HepG2 (cell line): ENCODE measurements at regions not wholly inside any gene's neighbourhood (a gene's known extent, or its start where the extent isn't known, plus 50 kb on each side); places are given as distances from the start of the nearest gene placed in this dataset.

Experiments
- ATAC-seq: fragments of 200-7000 bp; cut with Tn5 transposase; 3 replicates; pipeline ENCODE4 v1.9.1; 2020; ENCODE audit warnings: mild to moderate bottlenecking, moderate library complexity
- BruUV-seq: library from RNA; stranded (reverse); fragments of 400-500 nt; replicated peaks from 2 replicates; lab custom pipeline; 2021; lab: Mats Ljungman, UMichigan
- CTCF ChIA-PET: fragments of 300-600 bp; formaldehyde crosslinking; extraction: SDS; loops from one replicate; lab custom pipeline; 2021; ENCODE audit warnings: low total read pairs, inconsistent platforms, low intra/inter-chr PET ratio; lab: Yijun Ruan, JAX
- POLR2A ChIA-PET: fragments of 350-600 bp; sonication (Branson Sonifier 250); formaldehyde crosslinking; loops from one replicate; lab custom pipeline; 2020; ENCODE audit warnings: antibody characterized with exemption, inconsistent platforms; lab: Yijun Ruan, JAX
- DNase-seq: peaks from one replicate; pipeline ENCODE4 v3.0.0-alpha.2; 2015; ENCODE audit warnings: low spot score
- FAIRE-seq: peaks from 3 replicates; lab custom pipeline; 2011; peaks lifted over from hg19 to GRCh38; lab: Jason Lieb, UNC
- H2AFZ ChIP-seq: one replicate; pipeline ENCODE4 v1.6.1; 2011; ENCODE audit warnings: low read length, inconsistent platforms
- H3K27ac ChIP-seq: fragments of 300-600 bp; 3 replicates; pipeline ENCODE4 v1.8.0; 2011; ENCODE audit warnings: mixed run types, mild to moderate bottlenecking, mixed read lengths, low read length, inconsistent platforms; ENCODE audit not compliant: insufficient read depth; ENCODE audit errors: extremely low read length
- H3K27me3 ChIP-seq, 2 experiments: fragments of 200-600 bp in 1 of 2; 2 replicates in 1 of 2; 3 replicates in 1 of 2; pipeline versions ENCODE4 v1.6.0 to v1.8.0; 2011; ENCODE audit warnings: low read length in 2 of 2, mild to moderate bottlenecking in 2 of 2, moderate library complexity in 2 of 2, inconsistent platforms in 1 of 2; ENCODE audit not compliant: insufficient read depth in 2 of 2, control insufficient read depth in 1 of 2
- H3K36me3 ChIP-seq, 2 experiments: fragments of 200-600 bp in 1 of 2; replicated peaks in 1 of 2; 2 replicates in 1 of 2; 3 replicates in 1 of 2; pipeline versions ENCODE4 v1.5.1 to v1.8.0; 2011; ENCODE audit warnings: low read length in 2 of 2, inconsistent platforms in 1 of 2; ENCODE audit not compliant: insufficient read depth in 2 of 2, control insufficient read depth in 1 of 2
- H3K4me1 ChIP-seq: 2 replicates; pipeline ENCODE4 v1.5.1; 2012; ENCODE audit warnings: low read length, inconsistent platforms; ENCODE audit not compliant: insufficient read depth
- H3K4me2 ChIP-seq: 2 replicates; pipeline ENCODE4 v1.6.0; 2011; ENCODE audit warnings: low read depth, low read length, inconsistent platforms
- H3K4me3 ChIP-seq, 3 experiments: fragments of 200-600 bp in 1 of 3; sonication (generic), shearing (Covaris generic) in 1 of 3; replicated peaks in 1 of 3; 2 replicates each; pipeline ENCODE4 v1.5.1; 2011 to 2016; ENCODE audit warnings: low read length in 3 of 3, inconsistent platforms in 2 of 3, low read depth in 2 of 3, mild to moderate bottlenecking in 2 of 3, control low read depth in 1 of 3, mixed read lengths in 1 of 3; ENCODE audit not compliant: insufficient read depth in 1 of 3
- H3K79me2 ChIP-seq: one replicate; pipeline ENCODE4 v1.6.1; 2011; ENCODE audit warnings: low read length, inconsistent platforms; ENCODE audit not compliant: insufficient read depth
- H3K9ac ChIP-seq: 2 replicates; pipeline ENCODE4 v1.6.0; 2011; ENCODE audit warnings: mild to moderate bottlenecking, low read depth, low read length, inconsistent platforms; ENCODE audit not compliant: insufficient read depth
- H3K9me3 ChIP-seq: 2 replicates; pipeline ENCODE4 v1.5.1; 2012; ENCODE audit warnings: mild to moderate bottlenecking, low read length
- H4K20me1 ChIP-seq: 2 replicates; pipeline ENCODE4 v1.6.0; 2011; ENCODE audit warnings: inconsistent platforms, mild to moderate bottlenecking, low read length, moderate library complexity; ENCODE audit not compliant: insufficient read depth
- CAMTA2 ChIP-seq: sonication (generic); formaldehyde crosslinking; IDR thresholded peaks from 2 replicates; pipeline ENCODE4 v1.4.0; 2020; ENCODE audit warnings: mild to moderate bottlenecking, missing genetic modification reagents, borderline replicate concordance
- E2F1 ChIP-seq: sonication (generic); formaldehyde crosslinking; IDR thresholded peaks from 2 replicates; pipeline ENCODE4 v1.5.0; 2020; ENCODE audit warnings: missing genetic modification reagents
- EEA1 ChIP-seq: sonication (generic); formaldehyde crosslinking; IDR thresholded peaks from 2 replicates; pipeline ENCODE4 v1.5.1; 2020; ENCODE audit warnings: mild to moderate bottlenecking, missing genetic modification reagents, borderline replicate concordance
- ETV5 ChIP-seq: IDR thresholded peaks from 2 replicates; pipeline ENCODE4 v1.6.1; 2018; ENCODE audit warnings: missing biosample characterization, missing genetic modification reagents, inconsistent platforms, borderline replicate concordance
- NFKB2 ChIP-seq: sonication (generic); formaldehyde crosslinking; IDR thresholded peaks from 2 replicates; pipeline ENCODE4 v1.4.0; 2020; ENCODE audit warnings: missing genetic modification reagents, borderline replicate concordance
- NKX3-1 ChIP-seq: sonication (generic); formaldehyde crosslinking; IDR thresholded peaks from 2 replicates; pipeline ENCODE4 v1.5.0; 2020; ENCODE audit warnings: missing genetic modification reagents
- PRMT3 ChIP-seq: sonication (generic); formaldehyde crosslinking; IDR thresholded peaks from 2 replicates; pipeline ENCODE4 v1.8.1; 2022; ENCODE audit warnings: low read depth, mild to moderate bottlenecking, moderate library complexity, missing genetic modification reagents, borderline replicate concordance
- SP5 ChIP-seq: IDR thresholded peaks from 2 replicates; pipeline ENCODE4 v1.6.1; 2016; ENCODE audit warnings: low read depth, borderline replicate concordance
- SRSF9 ChIP-seq: fragments of 200-400 bp; formaldehyde crosslinking; IDR thresholded peaks from 2 replicates; pipeline ENCODE4 v1.6.1; 2018; ENCODE audit warnings: borderline replicate concordance, mild to moderate bottlenecking, low read depth, low read length; ENCODE audit not compliant: insufficient read depth, poor library complexity, severe bottlenecking
- U2AF2 ChIP-seq: fragments of 200-400 bp; formaldehyde crosslinking; IDR thresholded peaks from 2 replicates; pipeline ENCODE4 v1.6.1; 2017; ENCODE audit warnings: low read depth, mild to moderate bottlenecking, low read length
- ZKSCAN1 ChIP-seq: fragments of 150-350 bp; IDR thresholded peaks from 2 replicates; pipeline ENCODE4 v1.6.1; 2014; ENCODE audit warnings: low read length
- ZNF570 ChIP-seq: sonication (generic); formaldehyde crosslinking; IDR thresholded peaks from 2 replicates; pipeline ENCODE4 v1.4.0; 2020; ENCODE audit warnings: mild to moderate bottlenecking, missing genetic modification reagents, borderline replicate concordance
- ZNF660 ChIP-seq: sonication (generic); formaldehyde crosslinking; IDR thresholded peaks from 2 replicates; pipeline ENCODE4 v1.5.1; 2020; ENCODE audit warnings: mild to moderate bottlenecking, low read depth, missing genetic modification reagents, borderline replicate concordance
- WGBS: methylation state at CpG from one replicate; pipeline ENCODE4 v1.1.6; 2017; ENCODE audit warnings: low lambda C conversion rate; 5-methylcytosine and 5-hydroxymethylcytosine counted together
- in situ Hi-C: cut with HindIII; loops from 2 replicates; pipeline ENCODE4 v1.10.0; 2017; ENCODE audit warnings: low pct_unique_long_range_greater_than_20kb; ENCODE audit not compliant: extremely low pct_ligation_motif_present
- intact Hi-C: fragments of 100-400 bp; cut with micrococcal nuclease; formaldehyde crosslinking; loops from one replicate; pipeline ENCODE4 v1.10.0; 2022; ENCODE audit not compliant: unreplicated experiment

GRCh38 chr7:26616235-26616634 is 248.2 kb downstream of the SKAP2 start (continued):
- TF ChIP-seq NKX3-1 (CRISPR knock-in tag) (no peak), SP5 (no peak)

GRCh38 chr7:26617066-26617465 is 247.3 kb downstream of the SKAP2 start:
- Histone ChIP-seq H3K4me2 (no peak overlapping the region), H4K20me1 (no peaks in the 10 kb centered on the region), H3K36me3 (no peaks in the 10 kb centered on the region), H3K27me3 (peaks cover 4 to 20% of the 10 kb centered on the region in 2 experiments), H3K4me1 (peaks cover 14% of the 10 kb centered on the region; the same call in 1 of the 2 replicates), H3K27ac (no peak overlapping the region), H3K4me3 (no peak overlapping the region), H2AFZ (no peak overlapping the region), H3K9ac (no peak overlapping the region), H3K9me3 (no peaks in the 10 kb centered on the region), H3K79me2 (no peaks in the 10 kb centered on the region)
- WGBS: 57% methylated on average over 7 of the region's 7 CpGs
- POLR2A ChIA-PET: no interaction called here
- no peak for TF ChIP-seq EEA1 (CRISPR knock-in tag)
- TF ChIP-seq NFKB2 (CRISPR knock-in tag): no peak
- no peak for TF ChIP-seq ETV5
- no peak for TF ChIP-seq CAMTA2 (CRISPR knock-in tag)
- TF ChIP-seq E2F1: no peak
- no peak for TF ChIP-seq PRMT3 (CRISPR knock-in tag)
- TF ChIP-seq SRSF9: no peak
- no peak for TF ChIP-seq ZKSCAN1
- no peak for TF ChIP-seq ZNF660 (CRISPR knock-in tag)
- no peak for TF ChIP-seq U2AF2
- TF ChIP-seq ZNF570 (CRISPR knock-in tag): no peak
- no TSS peak for BruUV-seq
- ATAC-seq: no peak
- FAIRE-seq: no peak
- in situ Hi-C loops (no loop called here), intact Hi-C loops (no loop called here)
- CTCF ChIA-PET: no interaction called here
- no peak for DNase-seq
